HepG2 (cell line): ENCODE measurements at regions not wholly inside any gene's neighbourhood (a gene's known extent, or its start where the extent isn't known, plus 50 kb on each side); places are given as distances from the start of the nearest gene placed in this dataset.

Experiments
- ATAC-seq: fragments of 200-7000 bp; cut with Tn5 transposase; 3 replicates; pipeline ENCODE4 v1.9.1; 2020; ENCODE audit warnings: mild to moderate bottlenecking, moderate library complexity
- BruUV-seq: library from RNA; stranded (reverse); fragments of 400-500 nt; replicated peaks from 2 replicates; lab custom pipeline; 2021; lab: Mats Ljungman, UMichigan
- CTCF ChIA-PET: fragments of 300-600 bp; formaldehyde crosslinking; extraction: SDS; loops from one replicate; lab custom pipeline; 2021; ENCODE audit warnings: low total read pairs, inconsistent platforms, low intra/inter-chr PET ratio; lab: Yijun Ruan, JAX
- POLR2A ChIA-PET: fragments of 350-600 bp; sonication (Branson Sonifier 250); formaldehyde crosslinking; loops from one replicate; lab custom pipeline; 2020; ENCODE audit warnings: antibody characterized with exemption, inconsistent platforms; lab: Yijun Ruan, JAX
- DNase-seq: peaks from one replicate; pipeline ENCODE4 v3.0.0-alpha.2; 2015; ENCODE audit warnings: low spot score
- FAIRE-seq: peaks from 3 replicates; lab custom pipeline; 2011; peaks lifted over from hg19 to GRCh38; lab: Jason Lieb, UNC
- H2AFZ ChIP-seq: one replicate; pipeline ENCODE4 v1.6.1; 2011; ENCODE audit warnings: low read length, inconsistent platforms
- H3K27ac ChIP-seq: fragments of 300-600 bp; 3 replicates; pipeline ENCODE4 v1.8.0; 2011; ENCODE audit warnings: mixed run types, mild to moderate bottlenecking, mixed read lengths, low read length, inconsistent platforms; ENCODE audit not compliant: insufficient read depth; ENCODE audit errors: extremely low read length
- H3K27me3 ChIP-seq, 2 experiments: fragments of 200-600 bp in 1 of 2; 2 replicates in 1 of 2; 3 replicates in 1 of 2; pipeline versions ENCODE4 v1.6.0 to v1.8.0; 2011; ENCODE audit warnings: low read length in 2 of 2, mild to moderate bottlenecking in 2 of 2, moderate library complexity in 2 of 2, inconsistent platforms in 1 of 2; ENCODE audit not compliant: insufficient read depth in 2 of 2, control insufficient read depth in 1 of 2
- H3K36me3 ChIP-seq, 2 experiments: fragments of 200-600 bp in 1 of 2; replicated peaks in 1 of 2; 2 replicates in 1 of 2; 3 replicates in 1 of 2; pipeline versions ENCODE4 v1.5.1 to v1.8.0; 2011; ENCODE audit warnings: low read length in 2 of 2, inconsistent platforms in 1 of 2; ENCODE audit not compliant: insufficient read depth in 2 of 2, control insufficient read depth in 1 of 2
- H3K4me1 ChIP-seq: 2 replicates; pipeline ENCODE4 v1.5.1; 2012; ENCODE audit warnings: low read length, inconsistent platforms; ENCODE audit not compliant: insufficient read depth
- H3K4me2 ChIP-seq: 2 replicates; pipeline ENCODE4 v1.6.0; 2011; ENCODE audit warnings: low read depth, low read length, inconsistent platforms
- H3K4me3 ChIP-seq, 3 experiments: fragments of 200-600 bp in 1 of 3; sonication (generic), shearing (Covaris generic) in 1 of 3; replicated peaks in 1 of 3; 2 replicates each; pipeline ENCODE4 v1.5.1; 2011 to 2016; ENCODE audit warnings: low read length in 3 of 3, inconsistent platforms in 2 of 3, low read depth in 2 of 3, mild to moderate bottlenecking in 2 of 3, control low read depth in 1 of 3, mixed read lengths in 1 of 3; ENCODE audit not compliant: insufficient read depth in 1 of 3
- H3K79me2 ChIP-seq: one replicate; pipeline ENCODE4 v1.6.1; 2011; ENCODE audit warnings: low read length, inconsistent platforms; ENCODE audit not compliant: insufficient read depth
- H3K9ac ChIP-seq: 2 replicates; pipeline ENCODE4 v1.6.0; 2011; ENCODE audit warnings: mild to moderate bottlenecking, low read depth, low read length, inconsistent platforms; ENCODE audit not compliant: insufficient read depth
- H3K9me3 ChIP-seq: 2 replicates; pipeline ENCODE4 v1.5.1; 2012; ENCODE audit warnings: mild to moderate bottlenecking, low read length
- H4K20me1 ChIP-seq: 2 replicates; pipeline ENCODE4 v1.6.0; 2011; ENCODE audit warnings: inconsistent platforms, mild to moderate bottlenecking, low read length, moderate library complexity; ENCODE audit not compliant: insufficient read depth
- GLI4 ChIP-seq: sonication (generic); formaldehyde crosslinking; IDR thresholded peaks from 2 replicates; pipeline ENCODE4 v1.5.1; 2020; ENCODE audit warnings: missing genetic modification reagents, mild to moderate bottlenecking, moderate library complexity, borderline replicate concordance
- HOXA3 ChIP-seq: sonication (generic); formaldehyde crosslinking; IDR thresholded peaks from 2 replicates; pipeline ENCODE4 v1.5.0; 2020; ENCODE audit warnings: missing genetic modification reagents
- KAT2B ChIP-seq: fragments of 150-350 bp; IDR thresholded peaks from 2 replicates; pipeline ENCODE4 v1.6.1; 2014; ENCODE audit warnings: low read depth, low read length, borderline replicate concordance
- POGZ ChIP-seq: sonication (generic); formaldehyde crosslinking; IDR thresholded peaks from 2 replicates; pipeline ENCODE4 v1.4.0; 2020; ENCODE audit warnings: mild to moderate bottlenecking, missing genetic modification reagents
- POLR2AphosphoS2 ChIP-seq: IDR thresholded peaks from 2 replicates; pipeline ENCODE4 v1.6.1; 2011; ENCODE audit warnings: low read depth, low read length, improper control_type of control experiment
- PTBP1 ChIP-seq: fragments of 200-400 bp; formaldehyde crosslinking; IDR thresholded peaks from 2 replicates; pipeline ENCODE4 v1.6.1; 2018; ENCODE audit warnings: low read length, low read depth; ENCODE audit not compliant: poor library complexity, severe bottlenecking
- RBFOX2 ChIP-seq: fragments of 200-400 bp; formaldehyde crosslinking; IDR thresholded peaks from 2 replicates; pipeline ENCODE4 v1.6.1; 2017; ENCODE audit warnings: low read depth, mild to moderate bottlenecking, low read length
- RXRA ChIP-seq: sonication (generic); formaldehyde crosslinking; IDR thresholded peaks from 2 replicates; pipeline ENCODE4 v1.5.1; 2020; ENCODE audit warnings: missing genetic modification reagents
- SNAPC2 ChIP-seq: sonication (generic); formaldehyde crosslinking; IDR thresholded peaks from 2 replicates; pipeline ENCODE4 v1.8.1; 2022; ENCODE audit warnings: mild to moderate bottlenecking, missing genetic modification reagents
- TCF7L2 ChIP-seq: IDR thresholded peaks from 2 replicates; pipeline ENCODE4 v1.6.1; 2011; ENCODE audit warnings: mild to moderate bottlenecking, low read depth, low read length, moderate library complexity
- TFAP4 ChIP-seq: sonication (generic); IDR thresholded peaks from 2 replicates; pipeline ENCODE4 v1.6.1; 2016; ENCODE audit warnings: low read depth, borderline replicate concordance
- ZBTB7B ChIP-seq: sonication (generic); formaldehyde crosslinking; IDR thresholded peaks from 2 replicates; pipeline ENCODE4 v1.4.0; 2020; ENCODE audit warnings: missing genetic modification reagents
- ZNF280B ChIP-seq: sonication (generic); formaldehyde crosslinking; IDR thresholded peaks from 2 replicates; pipeline ENCODE4 v1.5.0; 2020; ENCODE audit warnings: missing genetic modification reagents, mild to moderate bottlenecking, borderline replicate concordance
- ZNF343 ChIP-seq: sonication (generic); formaldehyde crosslinking; IDR thresholded peaks from 2 replicates; pipeline ENCODE4 v1.4.0; 2020; ENCODE audit warnings: mild to moderate bottlenecking, missing genetic modification reagents
- ZNF609 ChIP-seq: sonication (generic); formaldehyde crosslinking; IDR thresholded peaks from 2 replicates; pipeline ENCODE4 v1.4.0; 2020; ENCODE audit warnings: mild to moderate bottlenecking, missing genetic modification reagents, borderline replicate concordance
- ZNF878 ChIP-seq: sonication (generic); formaldehyde crosslinking; IDR thresholded peaks from 2 replicates; pipeline ENCODE4 v1.8.1; 2023; ENCODE audit warnings: mild to moderate bottlenecking, missing genetic modification reagents, moderate library complexity
- in situ Hi-C: cut with HindIII; loops from 2 replicates; pipeline ENCODE4 v1.10.0; 2017; ENCODE audit warnings: low pct_unique_long_range_greater_than_20kb; ENCODE audit not compliant: extremely low pct_ligation_motif_present
- intact Hi-C: fragments of 100-400 bp; cut with micrococcal nuclease; formaldehyde crosslinking; loops from one replicate; pipeline ENCODE4 v1.10.0; 2022; ENCODE audit not compliant: unreplicated experiment
- TF ChIP-seq, protein P1 (sequence below): sonication (generic); formaldehyde crosslinking; IDR thresholded peaks from 2 replicates; pipeline ENCODE4 v1.5.0; 2020; ENCODE audit warnings: missing genetic modification reagents, mild to moderate bottlenecking, borderline replicate concordance

- TF ChIP-seq ZNF280B (CRISPR knock-in tag) (no peak), KAT2B (no peak), TFAP4 (no peak), ZNF343 (CRISPR knock-in tag) (no peak), RXRA (CRISPR knock-in tag) (no peak), HOXA3 (CRISPR knock-in tag) (no peak)
Measured at GRCh38 chr3:35383719-35384555, 255.4 kb upstream of the ARPP21 start (continued).

GRCh38 chr3:35385271-35385670 lies 254.1 kb upstream of the ARPP21 start:
- no peak overlapping the region for H3K4me3 ChIP-seq
- intact Hi-C loops (no loop called here), in situ Hi-C loops (no loop called here)
- no peaks in the 10 kb centered on the region for H3K79me2 ChIP-seq
- no peak overlapping the region for H3K4me2 ChIP-seq
- FAIRE-seq, result no peak
- no TSS peak for BruUV-seq
- no peaks in the 10 kb centered on the region for H3K36me3 ChIP-seq
- peaks cover 62% of the 10 kb centered on the region for H3K9me3 ChIP-seq
- H3K9ac ChIP-seq, result no peak overlapping the region
- no peak for ATAC-seq
- no peak for DNase-seq
- H3K27me3 ChIP-seq, result no peaks in the 10 kb centered on the region
- H2AFZ ChIP-seq, result no peak overlapping the region
- H3K27ac ChIP-seq, result no peak overlapping the region
- H4K20me1 ChIP-seq, result no peaks in the 10 kb centered on the region
- CTCF ChIA-PET, result no interaction called here
- no peaks in the 10 kb centered on the region for H3K4me1 ChIP-seq
- POLR2A ChIA-PET, result no interaction called here
- no peak for TF ChIP-seq SNAPC2
- no peak for TF ChIP-seq GLI4 (CRISPR knock-in tag)
- no peak for TF ChIP-seq TCF7L2
- TF ChIP-seq ZNF609 (CRISPR knock-in tag), result no peak
- no peak for TF ChIP-seq PTBP1
- no peak for TF ChIP-seq POGZ (CRISPR knock-in tag)
- no peak for TF ChIP-seq RBFOX2
- no peak for TF ChIP-seq POLR2AphosphoS2
- TF ChIP-seq ZNF878 (CRISPR knock-in tag), result no peak
- TF ChIP-seq, protein P1, sequence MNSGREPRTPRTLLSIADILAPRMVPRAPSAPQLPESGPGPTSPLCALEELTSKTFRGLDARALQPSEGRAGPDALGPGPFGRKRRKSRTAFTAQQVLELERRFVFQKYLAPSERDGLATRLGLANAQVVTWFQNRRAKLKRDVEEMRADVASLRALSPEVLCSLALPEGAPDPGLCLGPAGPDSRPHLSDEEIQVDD (CRISPR knock-in tag), result no peak
- no peak for TF ChIP-seq ZBTB7B (CRISPR knock-in tag)
